ENCODE measurements at regions not wholly inside any gene's neighbourhood (a gene's known extent, or its start where the extent isn't known, plus 50 kb on each side); places are given as distances from the start of the nearest gene placed in this dataset.
A peak's percentile ranks its signal among the peaks of the same experiment; 100 is the strongest.
"Not testable (repeated sequence)": the region's sequence is repeated elsewhere in the genome, so short reads cannot be mapped to it uniquely, and the experiment has no call there.

DNA sequence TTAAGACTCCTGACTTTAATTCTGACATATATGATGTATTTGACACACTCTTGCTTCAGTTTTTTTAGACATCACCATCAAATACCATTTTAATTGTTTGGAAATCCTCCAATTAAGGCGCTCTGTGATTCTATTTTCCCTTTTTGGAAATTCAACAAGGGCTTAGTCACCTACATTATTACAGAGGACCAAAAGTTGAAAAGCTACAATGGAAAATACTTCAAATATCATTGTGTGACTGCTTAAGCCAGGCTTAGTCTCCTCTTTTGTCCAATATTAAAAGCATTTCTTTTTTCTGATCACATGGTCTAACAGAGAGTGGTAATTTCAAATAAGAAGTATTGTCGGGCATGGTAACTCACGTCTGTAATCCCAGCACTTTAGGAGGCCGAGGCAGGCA, 160.3 kb downstream of the CEMIP2 start:
- DNase-seq (ENCODE audit: low read depth): no peak
- TF ChIP-seq CTCF (IDR thresholded peaks at IDR 0.05; ENCODE audit: low read length, missing control alignments): no peak
- no peak overlapping the region for H3K4me3 ChIP-seq (replicated peaks; ENCODE audit: low read depth, low read length)

- H3K4me3 ChIP-seq (replicated peaks; ENCODE audit: low read depth, low read length): no peak overlapping the region
- TF ChIP-seq CTCF (IDR thresholded peaks at IDR 0.05; ENCODE audit: low read length, missing control alignments): no peak
- no peak for DNase-seq (ENCODE audit: low read depth)
Measured at GRCh38 chr9:71607461-71607881, 160.8 kb downstream of the CEMIP2 start.

GRCh38 chr9:71604197-71605063, 163.9 kb downstream of the CEMIP2 start:
- DNase-seq (ENCODE audit: low read depth): peak; percentile 83
- H3K4me3 ChIP-seq (replicated peaks; ENCODE audit: low read depth, low read length): no peak overlapping the region
- peak; percentile 84 for TF ChIP-seq CTCF (IDR thresholded peaks at IDR 0.05; ENCODE audit: low read length, missing control alignments)

DNA sequence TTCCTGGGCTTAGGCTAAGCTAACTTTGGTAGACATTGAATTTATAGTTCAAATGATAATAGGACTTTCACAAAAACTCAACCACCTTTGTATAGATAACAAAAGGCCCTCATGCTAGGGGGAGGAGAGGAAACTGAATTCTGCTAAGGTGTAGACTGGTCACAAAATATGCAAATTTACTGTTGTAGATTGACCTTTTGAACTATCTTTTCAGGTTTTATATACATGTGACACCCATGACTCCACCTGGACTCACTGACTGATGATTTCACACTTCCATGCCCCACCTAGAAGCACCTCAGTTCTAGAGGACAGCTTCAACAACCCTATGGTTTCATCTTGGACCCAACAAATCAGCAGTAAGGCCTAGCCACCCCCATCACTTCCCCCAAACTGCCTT, 165.7 kb downstream of the CEMIP2 start:
- TF ChIP-seq CTCF (IDR thresholded peaks at IDR 0.05; ENCODE audit: low read length, missing control alignments): no peak
- DNase-seq (ENCODE audit: low read depth): no peak
- no peak overlapping the region for H3K4me3 ChIP-seq (replicated peaks; ENCODE audit: low read depth, low read length)

DNA sequence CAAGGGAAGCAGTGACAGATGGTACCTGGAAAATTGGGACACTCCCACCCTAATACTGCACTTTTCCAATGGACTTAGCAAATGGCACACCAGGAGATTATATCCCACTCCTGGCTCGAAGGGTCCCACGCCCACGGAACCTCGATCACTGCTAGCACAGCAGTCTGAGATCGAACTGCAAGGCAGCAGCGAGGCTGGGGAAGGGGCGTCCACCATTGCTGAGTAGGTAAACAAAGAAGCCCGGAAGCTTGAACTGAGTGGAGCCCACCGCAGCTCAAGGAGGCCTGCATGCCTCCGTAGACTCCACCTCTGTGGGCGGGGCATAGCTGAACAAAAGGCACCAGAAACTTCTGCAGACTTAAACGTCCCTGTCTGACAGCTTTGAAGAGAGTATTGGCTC, 172.6 kb downstream of the CEMIP2 start:
- not testable (repeated sequence) for H3K4me3 ChIP-seq (replicated peaks; ENCODE audit: low read depth, low read length); DNase-seq (ENCODE audit: low read depth)

GRCh38 chr9:71594541-71594940, 173.8 kb downstream of the CEMIP2 start:
- no peak overlapping the region for H3K4me3 ChIP-seq (replicated peaks; ENCODE audit: low read depth, low read length)
- no peak for TF ChIP-seq CTCF (IDR thresholded peaks at IDR 0.05; ENCODE audit: low read length, missing control alignments)
- no peak for DNase-seq (ENCODE audit: low read depth)

DNA sequence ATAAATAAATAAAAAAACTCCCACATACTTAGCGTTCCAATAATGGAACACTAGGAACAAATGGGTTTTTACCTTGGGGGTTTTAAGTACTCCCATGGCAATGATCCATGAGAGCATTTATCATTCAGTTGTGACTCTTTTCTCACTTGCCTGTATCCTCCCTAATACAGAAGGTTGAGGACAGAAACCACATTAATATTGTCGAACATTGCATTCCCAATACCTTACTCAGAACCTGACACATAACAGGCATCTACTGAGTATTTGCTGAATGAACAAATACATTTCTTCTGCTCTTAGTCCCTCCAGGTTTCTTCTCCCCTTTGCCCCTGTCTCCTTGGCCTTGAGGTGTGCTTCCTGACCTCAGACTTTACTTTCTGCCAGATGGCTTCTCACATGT, 175.9 kb downstream of the CEMIP2 start:
- no peak for TF ChIP-seq CTCF (IDR thresholded peaks at IDR 0.05; ENCODE audit: low read length, missing control alignments)
- no peak overlapping the region for H3K4me3 ChIP-seq (replicated peaks; ENCODE audit: low read depth, low read length)
- no peak for DNase-seq (ENCODE audit: low read depth)

Data from fibroblast of pulmonary artery (primary cell).